K562 (cell line): ENCODE measurements at regions not wholly inside any gene's neighbourhood (a gene's known extent, or its start where the extent isn't known, plus 50 kb on each side); places are given as distances from the start of the nearest gene placed in this dataset.

Experiments used
- CBX5 ChIP-seq: IDR thresholded peaks from 2 replicates; pipeline ENCODE4 v1.6.1; 2014; ENCODE audit warnings: low read depth, borderline replicate concordance
- ELF1 ChIP-seq: fragments of 200-800 bp; sonication (Bioruptor generic); IDR thresholded peaks from 2 replicates; pipeline ENCODE4 v1.6.1; 2016; ENCODE audit warnings: missing genetic modification characterization, missing compliant biosample characterization
- ELF2 ChIP-seq: fragments of 250-450 bp; sonication (Bioruptor Pico); IDR thresholded peaks from 2 replicates; pipeline ENCODE4 v1.5.0; 2021; ENCODE audit warnings: mild to moderate bottlenecking
- HMGN3 ChIP-seq: IDR thresholded peaks from 2 replicates; pipeline ENCODE4 v1.6.1; 2011; ENCODE audit warnings: borderline replicate concordance, low read depth, mild to moderate bottlenecking, mixed read lengths, low read length; ENCODE audit not compliant: insufficient read length; ENCODE audit errors: extremely low read depth
- MTA2 ChIP-seq: fragments of 450-650 bp; IDR thresholded peaks from 2 replicates; pipeline ENCODE4 v1.6.1; 2016; ENCODE audit warnings: low read depth
- MTA3 ChIP-seq: fragments of 450-650 bp; formaldehyde crosslinking; IDR thresholded peaks from 2 replicates; pipeline ENCODE4 v1.6.1; 2017; ENCODE audit warnings: mild to moderate bottlenecking, borderline replicate concordance
- NR1H2 ChIP-seq: sonication (generic); formaldehyde crosslinking; IDR thresholded peaks from 2 replicates; pipeline ENCODE4 v1.4.0; 2020; ENCODE audit warnings: mild to moderate bottlenecking, missing genetic modification reagents
- SPI1 ChIP-seq: IDR thresholded peaks from 2 replicates; pipeline ENCODE4 v1.6.1; 2011; ENCODE audit warnings: low read depth, low read length, control low read depth, borderline replicate concordance
- YY1 ChIP-seq, 3 experiments: IDR thresholded peaks; 2 replicates each; pipeline ENCODE4 v1.6.1; 2011; ENCODE audit warnings: low read length in 2 of 3, mild to moderate bottlenecking in 2 of 3, moderate library complexity in 2 of 3, borderline replicate concordance in 1 of 3, control low read depth in 1 of 3, low read depth in 1 of 3; ENCODE audit not compliant: insufficient read depth in 3 of 3, insufficient replicate concordance in 2 of 3, control insufficient read depth in 1 of 3, insufficient read length in 1 of 3; ENCODE audit errors: extremely low read depth in 1 of 3
- ZBTB7A ChIP-seq: IDR thresholded peaks from 2 replicates; pipeline ENCODE4 v1.6.1; 2011; ENCODE audit warnings: low read depth, mild to moderate bottlenecking, low read length, moderate library complexity, borderline replicate concordance; ENCODE audit not compliant: control insufficient read depth
- TF ChIP-seq, protein P1 (sequence below): sonication (generic); formaldehyde crosslinking; IDR thresholded peaks from 2 replicates; pipeline ENCODE4 v1.8.1; 2023; ENCODE audit warnings: mild to moderate bottlenecking, missing genetic modification reagents, moderate library complexity
- TF ChIP-seq, protein P2 (sequence below), 2 experiments: fragments of 450-650 bp in 1 of 2; sonication (generic) in 1 of 2; formaldehyde crosslinking in 1 of 2; IDR thresholded peaks in 1 of 2; conservative IDR thresholded peaks in 1 of 2; 2 replicates each; pipeline versions ENCODE4 v1.6.1 to v1.8.1; 2016 to 2023; ENCODE audit warnings: mild to moderate bottlenecking in 2 of 2, moderate library complexity in 2 of 2, inconsistent platforms in 1 of 2, missing genetic modification reagents in 1 of 2

DNA sequence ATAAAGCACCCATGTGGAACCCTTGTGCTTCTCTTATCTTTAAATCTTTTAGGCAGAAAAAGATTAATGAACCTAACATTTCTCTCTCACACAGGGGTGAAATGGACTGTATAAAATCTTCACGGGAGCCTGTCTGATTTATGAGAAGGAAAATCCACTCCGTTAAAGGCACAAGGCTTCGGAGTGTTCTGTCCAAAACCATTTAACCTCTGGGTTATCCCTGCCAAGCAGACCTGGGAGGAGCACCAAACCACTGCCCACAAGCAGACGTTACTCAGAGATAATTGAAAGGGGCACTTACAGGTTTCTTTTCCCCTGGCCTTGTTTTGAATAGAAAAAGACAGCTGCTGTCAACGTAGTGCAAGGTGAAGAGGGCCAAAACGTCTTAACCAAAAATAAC is 184.4 kb upstream of the DOK6 start:
- TF ChIP-seq MTA3 (no peak), MTA2 (no peak), ELF2 (CRISPR knock-in tag) (no peak), SPI1 (no peak), CBX5 (no peak), ELF1 (tag) (no peak), HMGN3 (no peak), NR1H2 (CRISPR knock-in tag) (no peak), ZBTB7A (no peak), YY1 (IDR thresholded peaks at IDR 0.05; ENCODE audit: borderline replicate concordance in 1 of 3, control insufficient read depth in 1 of 3, extremely low read depth in 1 of 3, insufficient read depth in 3 of 3, insufficient read length in 1 of 3, insufficient replicate concordance in 2 of 3, low read depth in 1 of 3, low read length in 2 of 3) (no peak)
- TF ChIP-seq, protein P1, sequence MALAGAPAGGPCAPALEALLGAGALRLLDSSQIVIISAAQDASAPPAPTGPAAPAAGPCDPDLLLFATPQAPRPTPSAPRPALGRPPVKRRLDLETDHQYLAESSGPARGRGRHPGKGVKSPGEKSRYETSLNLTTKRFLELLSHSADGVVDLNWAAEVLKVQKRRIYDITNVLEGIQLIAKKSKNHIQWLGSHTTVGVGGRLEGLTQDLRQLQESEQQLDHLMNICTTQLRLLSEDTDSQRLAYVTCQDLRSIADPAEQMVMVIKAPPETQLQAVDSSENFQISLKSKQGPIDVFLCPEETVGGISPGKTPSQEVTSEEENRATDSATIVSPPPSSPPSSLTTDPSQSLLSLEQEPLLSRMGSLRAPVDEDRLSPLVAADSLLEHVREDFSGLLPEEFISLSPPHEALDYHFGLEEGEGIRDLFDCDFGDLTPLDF: no peak
- TF ChIP-seq, protein P2, sequence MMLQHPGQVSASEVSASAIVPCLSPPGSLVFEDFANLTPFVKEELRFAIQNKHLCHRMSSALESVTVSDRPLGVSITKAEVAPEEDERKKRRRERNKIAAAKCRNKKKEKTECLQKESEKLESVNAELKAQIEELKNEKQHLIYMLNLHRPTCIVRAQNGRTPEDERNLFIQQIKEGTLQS (IDR thresholded peaks at IDR 0.05): no peak
- TF ChIP-seq, protein P2 (CRISPR knock-in tag; conservative IDR thresholded peaks at IDR 0.05): no peak
